ENCODE measurements at regions not wholly inside any gene's neighbourhood (a gene's known extent, or its start where the extent isn't known, plus 50 kb on each side); places are given as distances from the start of the nearest gene placed in this dataset.
"Not testable (repeated sequence)": the region's sequence is repeated elsewhere in the genome, so short reads cannot be mapped to it uniquely, and the experiment has no call there.

DNA sequence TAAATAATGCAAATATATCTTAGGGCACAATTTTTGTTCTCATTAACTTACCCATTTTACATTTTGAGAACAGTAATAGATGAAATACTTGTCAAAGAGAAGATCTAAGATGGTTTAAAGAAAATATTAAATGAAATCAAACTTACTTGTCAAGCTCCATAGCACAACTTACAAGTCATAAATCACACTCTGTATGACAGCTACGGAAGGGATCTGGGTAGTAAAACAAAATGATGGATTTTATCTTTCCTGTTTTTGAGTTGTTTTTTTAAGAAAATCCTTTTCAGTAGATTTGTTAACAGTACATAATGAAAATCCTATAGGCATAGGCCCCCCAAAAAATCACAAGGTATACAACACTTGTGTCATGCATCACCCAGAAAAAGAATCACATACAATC, 84.4 kb upstream of the ANTXRL start:
- DNase-seq (ENCODE audit: low read depth): not testable (repeated sequence)

DNA sequence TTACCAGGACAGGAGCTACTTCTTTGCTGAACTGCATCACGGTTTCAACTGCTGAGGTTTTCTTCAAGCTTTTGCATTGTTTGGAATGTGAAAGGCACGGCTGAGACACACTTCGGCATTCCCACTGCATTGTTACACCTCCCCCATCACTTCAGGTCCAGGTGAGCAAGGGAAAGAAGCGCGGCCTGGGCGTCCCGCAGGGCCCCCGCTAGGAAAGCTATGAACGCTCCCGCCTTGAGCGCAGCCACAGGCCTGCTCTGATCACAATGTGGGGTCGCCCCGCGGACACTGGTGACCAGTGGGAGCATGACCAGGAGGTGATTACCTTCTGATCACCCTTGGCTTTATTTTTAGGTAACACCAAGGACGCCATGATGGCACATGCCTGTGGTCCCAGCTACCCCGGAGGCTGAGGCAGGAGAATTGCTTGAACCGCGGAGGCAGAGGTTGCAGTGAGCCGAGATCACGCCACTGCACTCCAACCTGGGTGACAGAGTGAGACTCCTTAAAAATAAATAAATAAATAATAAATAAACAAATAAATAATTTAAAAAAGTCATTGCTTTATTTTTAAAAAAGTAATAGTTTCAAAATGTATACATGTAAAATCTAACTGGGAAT, 82.2 kb upstream of the ANTXRL start:
- DNase-seq (ENCODE audit: low read depth): not testable (repeated sequence)

DNA sequence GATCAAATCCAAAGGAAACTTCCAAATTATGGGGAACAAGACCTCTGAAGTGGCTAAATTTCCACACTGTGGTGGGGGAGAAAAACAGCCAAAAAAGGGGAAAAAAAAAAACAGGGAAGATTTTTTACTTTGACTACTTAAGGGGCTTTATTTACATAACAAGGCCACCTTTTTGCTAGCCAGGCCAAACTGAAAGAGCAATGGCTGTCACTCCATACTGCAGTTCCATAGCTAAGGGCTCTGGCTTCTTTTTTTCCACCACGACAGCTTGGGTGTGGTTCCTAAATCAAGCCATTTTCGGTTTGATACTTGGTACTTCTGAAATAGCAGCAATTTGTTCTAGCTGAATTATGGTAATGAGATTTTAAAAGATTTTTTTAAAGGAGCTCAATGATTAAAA, 76.4 kb upstream of the ANTXRL start:
- DNase-seq (ENCODE audit: low read depth): not testable (repeated sequence)

DNA sequence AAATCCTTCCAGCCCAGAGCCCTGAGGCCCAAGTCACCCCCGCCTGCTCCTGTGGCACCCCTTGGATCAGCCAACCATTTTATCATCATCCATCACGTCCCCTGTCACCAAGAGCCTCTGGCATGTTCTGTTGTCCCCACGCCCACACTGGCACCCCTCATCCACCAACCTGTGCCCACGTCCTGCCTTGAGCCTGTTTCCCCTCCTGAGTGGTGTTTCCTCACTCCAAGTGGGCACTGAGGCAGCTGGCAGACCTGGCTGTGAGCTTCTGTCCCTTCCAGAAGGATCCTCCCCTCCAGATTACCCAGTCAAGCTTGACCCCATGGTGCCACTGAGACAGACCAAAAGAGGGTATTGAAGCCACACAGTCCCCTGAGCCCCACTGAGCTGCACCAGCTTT, 71.4 kb upstream of the ANTXRL start:
- no peak for DNase-seq (ENCODE audit: low read depth)

DNA sequence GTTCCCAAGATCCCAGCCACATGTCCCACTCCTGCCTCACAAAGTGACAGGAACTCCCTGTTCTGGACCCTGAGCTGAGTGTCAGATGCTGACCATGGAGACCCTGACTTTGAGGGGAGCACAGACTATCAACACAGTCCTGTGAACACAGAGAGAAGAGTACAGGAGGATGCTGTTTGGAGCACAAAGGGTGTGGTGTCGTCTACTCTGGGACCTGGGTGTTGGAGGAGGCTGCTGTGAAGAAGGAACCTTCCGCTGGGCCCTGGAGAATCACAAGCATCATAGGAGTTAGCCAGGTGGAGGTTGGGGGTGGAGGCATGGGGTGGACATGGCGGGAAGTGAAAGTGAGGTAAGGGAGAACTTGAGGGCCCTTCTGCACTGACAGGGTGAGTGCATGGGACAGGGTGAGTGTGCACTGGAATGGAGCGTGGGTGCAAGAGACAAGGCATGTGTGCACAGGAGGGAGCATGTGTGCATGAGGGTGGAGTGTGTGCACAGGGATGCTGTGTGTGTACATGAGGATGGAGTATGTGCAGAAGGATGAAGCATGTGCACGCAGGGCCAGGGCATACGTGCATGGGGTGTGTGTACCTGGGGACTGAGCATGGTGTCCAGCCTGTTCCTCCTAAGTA, 70.7 kb upstream of the ANTXRL start:
- no peak for DNase-seq (ENCODE audit: low read depth)

DNA sequence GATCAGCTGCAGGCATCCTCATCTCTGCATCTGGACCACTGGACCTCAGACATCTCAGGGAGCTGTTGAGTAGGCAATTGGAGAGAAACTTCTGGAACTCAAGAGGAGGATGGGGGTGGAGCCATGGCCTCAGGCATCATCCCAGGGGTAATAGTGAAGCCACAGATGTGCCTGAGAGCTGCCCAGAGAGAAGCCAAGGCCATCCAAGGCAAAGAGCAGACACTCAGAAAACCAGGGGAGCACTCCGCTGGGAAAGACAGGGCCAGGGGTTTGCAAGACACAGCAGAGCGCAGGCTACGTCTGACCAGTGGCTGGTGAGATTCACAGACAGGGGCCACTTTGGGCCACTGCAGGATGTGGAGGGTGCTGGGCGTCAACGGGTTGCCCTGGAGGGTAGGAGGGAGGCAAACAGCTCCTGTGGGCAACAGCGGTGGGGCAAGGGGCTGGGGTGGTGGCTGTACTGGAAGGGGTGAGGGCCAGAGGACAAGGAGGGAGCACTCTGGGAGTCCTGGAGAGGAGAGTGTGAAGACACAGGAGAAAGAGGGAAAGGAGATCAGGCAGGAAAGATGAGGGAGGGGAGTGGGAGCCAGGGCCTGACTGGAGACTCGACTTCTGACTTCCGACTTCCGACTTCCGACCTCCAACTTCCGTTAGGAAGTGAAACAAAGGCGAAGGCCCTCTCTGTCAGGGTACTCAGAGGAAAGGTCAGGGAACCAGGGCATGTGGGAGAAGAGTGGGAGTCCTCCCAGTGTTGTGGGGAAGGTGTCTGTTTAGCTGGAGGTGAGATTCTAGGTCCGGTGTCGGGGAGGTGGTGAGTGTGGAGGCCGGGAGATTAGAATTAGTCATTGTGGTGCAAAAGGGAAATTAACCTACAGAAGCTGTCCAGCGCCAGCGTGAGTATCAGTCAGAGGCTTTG, 69.7 kb upstream of the ANTXRL start:
- DNase-seq (ENCODE audit: low read depth): no peak

DNA sequence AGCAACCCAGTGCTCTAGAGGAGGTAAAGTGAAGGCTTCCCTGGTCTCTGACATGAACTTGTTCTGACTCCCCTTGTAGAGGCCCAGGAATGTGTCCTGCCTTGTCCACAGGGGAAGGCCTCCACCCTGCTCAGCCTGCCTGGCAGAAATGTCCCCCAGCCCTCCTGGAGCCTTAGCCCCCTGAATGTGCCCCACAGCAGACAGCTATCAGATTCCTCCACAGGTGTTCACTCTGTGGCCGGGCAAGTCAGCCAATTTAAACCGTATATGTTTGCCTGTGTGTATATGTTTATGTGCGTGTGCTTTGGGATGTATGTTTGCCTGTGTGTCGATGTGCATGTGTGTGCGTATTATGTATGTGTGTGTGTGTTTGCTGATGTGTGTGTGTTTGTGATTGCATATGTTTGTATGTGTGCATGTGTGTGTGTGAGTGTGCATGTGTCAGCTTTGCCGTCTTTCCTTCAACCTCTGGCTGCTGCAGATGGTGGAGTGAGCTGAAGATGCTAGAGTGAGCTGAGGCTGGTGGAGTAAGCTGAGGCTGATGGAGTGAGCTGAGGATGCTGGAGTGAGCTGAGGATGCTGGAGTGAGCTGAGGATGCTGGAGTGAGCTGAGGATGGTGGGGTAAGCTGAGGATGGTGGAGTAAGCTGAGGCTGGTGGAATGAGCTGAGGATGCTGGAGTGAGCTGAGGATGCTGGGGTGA, 68.9 kb upstream of the ANTXRL start:
- DNase-seq (ENCODE audit: low read depth): no peak

DNA sequence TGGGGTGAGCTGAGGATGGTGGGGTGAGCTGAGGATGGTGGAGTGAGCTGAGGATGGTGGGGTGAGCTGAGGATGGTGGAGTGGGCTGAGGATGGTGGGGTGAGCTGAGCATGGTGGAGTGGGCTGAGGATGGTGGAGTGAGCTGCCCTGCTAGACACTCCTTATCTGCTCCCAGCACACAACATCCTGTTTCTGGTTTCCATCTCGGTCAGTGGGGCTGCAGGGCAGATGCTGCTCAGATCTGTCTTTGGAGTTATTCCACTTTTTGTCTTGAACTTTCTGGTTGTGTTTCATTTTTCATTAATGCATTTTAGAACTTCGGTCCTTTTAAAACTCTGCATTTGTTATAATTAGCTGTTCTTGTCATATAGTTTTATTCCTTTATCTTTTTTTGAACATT, 67.9 kb upstream of the ANTXRL start:
- DNase-seq (ENCODE audit: low read depth): no peak

DNA sequence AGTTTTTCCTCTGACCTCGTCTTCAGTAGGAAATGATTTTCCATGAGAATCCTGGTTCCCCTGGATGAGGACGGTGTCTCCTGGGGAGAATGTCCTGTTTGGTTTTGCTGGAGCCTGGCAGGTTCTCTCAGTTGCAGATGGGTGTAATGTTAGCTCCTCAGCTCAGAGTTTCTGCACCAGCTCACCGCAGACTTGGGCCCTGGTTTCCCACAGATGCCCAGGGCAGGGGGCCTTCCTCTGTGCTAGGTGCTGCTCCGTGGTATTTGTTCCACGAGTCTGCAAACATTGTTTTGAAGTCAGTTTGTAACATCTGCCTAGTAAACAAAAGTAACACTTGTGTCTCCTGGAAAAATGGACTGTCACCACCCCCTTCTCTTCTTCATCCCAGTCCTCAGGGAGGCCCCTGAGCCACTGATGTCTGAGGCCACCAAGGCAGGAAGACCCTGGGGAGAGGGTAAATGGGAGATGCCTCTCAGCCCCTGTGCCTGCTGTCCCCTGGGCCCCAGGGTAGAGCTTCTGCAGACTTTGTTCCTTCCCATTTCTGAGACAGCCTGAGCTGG, 67.3 kb upstream of the ANTXRL start:
- not testable (repeated sequence) for DNase-seq (ENCODE audit: low read depth)

DNA sequence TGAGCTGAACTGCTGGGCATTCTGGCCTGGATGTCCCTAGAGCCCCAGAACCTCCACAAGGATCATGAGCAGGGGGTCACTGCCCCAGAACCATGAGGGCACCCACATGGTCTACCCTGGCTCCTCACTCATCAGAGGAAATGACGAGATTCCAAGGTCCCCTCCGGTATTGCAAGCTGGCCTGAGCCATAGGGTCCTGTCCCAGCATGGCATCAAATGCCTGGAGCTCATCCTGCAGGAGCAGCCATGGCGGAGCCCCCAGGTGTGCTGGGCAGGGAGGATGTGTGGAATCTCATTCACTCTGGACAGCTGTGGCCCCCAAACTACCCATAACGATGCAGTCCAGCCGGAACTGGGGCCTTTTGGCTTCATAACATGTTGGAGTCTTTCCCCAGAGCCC, 66.6 kb upstream of the ANTXRL start:
- no peak for DNase-seq (ENCODE audit: low read depth)

DNA sequence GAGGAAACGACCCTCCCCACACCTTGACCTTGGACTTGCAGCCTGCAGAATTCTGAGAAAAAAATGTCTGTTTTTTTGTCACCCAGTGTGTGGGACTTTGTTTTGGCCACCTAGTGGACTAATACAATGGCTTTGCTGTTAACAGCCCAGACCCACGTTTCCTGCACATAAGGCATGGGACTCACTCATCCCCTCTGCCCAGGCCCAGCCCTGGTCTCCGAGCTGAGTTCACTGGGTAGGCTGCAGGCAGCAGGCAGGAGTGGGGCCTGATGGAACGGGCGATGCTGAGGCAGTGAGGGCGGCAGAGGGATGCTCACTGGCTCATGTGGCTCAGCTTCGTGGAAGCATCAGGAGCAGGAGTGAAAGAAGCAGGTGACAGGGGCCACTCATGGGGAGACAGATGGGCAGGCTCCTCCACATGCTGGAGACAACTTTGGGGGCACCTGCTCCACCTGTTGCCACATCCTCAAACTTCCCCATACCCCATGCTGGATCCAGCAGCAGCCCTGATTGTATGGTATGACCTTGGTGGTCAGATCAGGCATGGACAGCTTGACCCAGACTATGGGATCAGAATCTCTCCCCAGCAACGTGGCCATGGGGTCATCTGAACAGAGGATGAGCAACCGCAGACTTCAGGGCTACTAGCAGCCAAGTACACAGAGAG, 65.8 kb upstream of the ANTXRL start:
- no peak for DNase-seq (ENCODE audit: low read depth)

DNA sequence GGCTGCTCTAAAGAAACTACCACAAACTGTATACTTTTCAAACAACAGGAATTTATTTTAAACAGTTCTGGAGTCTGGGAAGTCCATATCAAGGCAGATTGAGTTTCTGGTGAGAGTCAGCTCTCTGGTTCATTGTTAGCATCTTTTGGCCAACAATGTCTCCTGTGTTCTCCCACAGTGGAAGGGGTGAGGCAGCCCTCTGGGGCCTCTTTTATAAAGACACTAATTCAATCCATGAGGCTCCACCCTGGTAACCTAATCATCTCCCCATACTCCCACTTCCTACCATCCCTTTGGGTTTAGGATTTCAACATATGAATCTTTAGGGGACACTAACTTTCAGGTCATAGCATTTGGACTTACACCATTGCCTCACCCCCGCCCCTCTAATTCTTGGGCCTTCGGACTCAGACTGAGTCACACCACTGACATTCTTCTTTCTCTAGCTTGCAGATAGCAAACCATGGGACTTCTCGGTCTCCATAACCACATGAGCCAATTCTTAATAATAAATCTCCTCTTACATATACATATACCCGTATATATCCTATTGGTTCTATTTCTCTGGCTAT, 64.3 kb upstream of the ANTXRL start:
- no peak for DNase-seq (ENCODE audit: low read depth)

DNA sequence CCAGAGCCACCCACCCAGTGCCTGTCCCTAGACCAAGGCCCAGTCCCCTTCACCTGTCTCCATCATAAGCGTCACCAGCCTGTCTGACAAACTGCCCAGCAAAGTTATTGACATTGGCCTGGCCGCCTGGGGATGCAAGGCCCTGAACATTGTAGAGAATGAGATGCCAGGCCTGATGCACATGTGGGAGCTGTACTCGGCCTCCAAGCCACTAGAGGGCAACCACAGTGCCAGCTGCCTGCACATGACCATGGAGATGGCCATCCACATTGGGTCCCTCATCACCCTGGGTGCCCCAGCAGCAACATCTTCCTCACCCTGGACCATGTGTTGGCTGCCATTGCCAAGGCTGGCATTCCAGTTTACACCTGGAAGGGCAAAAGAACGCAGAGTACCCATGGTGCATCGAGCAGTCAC, 63.7 kb upstream of the ANTXRL start:
- DNase-seq (ENCODE audit: low read depth): no peak

DNA sequence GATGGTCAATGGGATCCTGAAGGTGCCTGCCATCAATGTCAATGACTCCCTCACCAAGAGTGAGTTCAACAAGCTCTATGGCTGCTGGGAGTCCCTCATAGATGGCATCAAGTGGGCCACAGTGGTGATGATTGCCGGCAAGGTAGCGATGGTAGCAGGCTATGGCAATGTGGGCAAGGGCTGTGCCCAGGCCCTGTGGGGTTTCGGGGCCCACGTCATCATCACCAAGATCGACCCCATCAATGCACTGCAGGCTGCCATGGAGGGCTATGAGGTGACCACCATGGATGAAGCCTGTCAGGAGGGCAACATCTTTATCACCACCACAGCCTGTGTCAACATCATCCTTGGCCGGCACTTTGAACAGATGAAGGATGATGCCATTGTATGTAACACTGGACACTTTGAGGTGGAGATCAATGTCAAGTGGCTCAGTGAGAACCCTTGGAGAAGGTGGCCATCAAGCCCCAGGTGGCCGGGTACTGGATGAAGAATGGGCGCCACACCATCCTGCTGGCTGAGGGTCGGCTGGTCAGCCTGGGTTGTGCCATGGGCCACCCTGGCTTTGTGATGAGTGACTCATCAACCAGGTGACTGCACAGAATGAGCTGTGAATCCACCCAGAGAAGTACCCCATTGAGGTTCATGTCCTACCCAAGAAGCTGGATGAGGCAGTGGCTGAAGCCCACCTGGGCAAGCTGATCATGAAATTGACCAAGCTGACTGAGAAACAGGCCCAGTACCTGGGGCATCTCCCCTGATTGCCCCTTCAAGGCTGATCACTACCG, 63.0 kb upstream of the ANTXRL start:
- DNase-seq (ENCODE audit: low read depth): no peak

DNA sequence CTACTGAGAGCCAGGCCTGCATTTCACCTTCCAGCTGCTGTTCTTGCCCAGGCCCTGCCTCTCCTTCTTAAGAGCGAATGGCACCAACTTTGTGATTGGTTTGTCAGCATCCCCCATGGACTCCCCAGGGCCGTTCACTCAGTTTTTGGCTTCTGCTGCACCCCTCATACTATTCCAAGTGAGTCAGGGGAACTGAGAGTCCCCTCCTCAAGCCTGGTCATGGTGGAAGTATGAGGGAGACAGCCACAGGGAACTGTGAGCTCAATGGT, 62.4 kb upstream of the ANTXRL start:
- DNase-seq (ENCODE audit: low read depth): no peak

DNA sequence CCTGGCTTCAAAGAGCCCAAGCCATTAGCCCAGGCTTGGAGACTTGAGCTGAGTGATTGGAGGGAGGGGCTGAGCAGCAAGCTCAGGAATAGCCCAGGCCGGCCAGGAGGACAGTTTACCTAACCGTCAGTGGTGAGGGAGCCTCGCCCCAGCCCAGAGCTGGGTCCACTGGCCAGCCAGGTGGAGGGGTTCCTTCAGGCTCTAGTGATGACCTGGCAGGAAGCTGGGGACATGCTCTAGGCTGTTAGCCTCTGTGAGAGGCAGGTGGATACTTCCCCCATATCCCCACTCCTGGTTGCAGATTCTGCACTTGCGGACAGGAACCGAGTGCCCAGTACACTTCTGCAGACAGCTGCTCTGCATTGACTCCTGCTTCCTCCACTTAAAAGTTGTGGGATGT, 61.2 kb upstream of the ANTXRL start:
- no peak for DNase-seq (ENCODE audit: low read depth)

DNA sequence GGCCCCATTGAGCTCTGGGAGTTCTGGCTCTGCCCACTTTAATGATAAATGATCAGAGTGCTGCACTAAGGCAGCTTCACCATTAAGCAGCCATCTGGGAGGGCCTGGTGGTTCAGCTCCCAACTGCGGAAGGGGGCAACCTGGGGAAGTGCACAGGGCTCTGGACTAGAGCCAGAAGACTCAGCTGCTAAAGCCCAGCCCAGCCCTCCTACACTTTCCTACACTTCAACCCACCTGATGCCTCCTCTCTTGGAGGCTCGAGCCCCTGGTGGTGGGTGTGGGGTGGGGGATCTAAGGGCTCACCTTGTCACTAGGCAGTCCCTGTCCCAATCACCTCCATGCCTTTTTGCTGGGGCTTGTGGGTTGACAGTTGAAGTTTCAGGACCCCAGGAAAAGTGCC, 60.6 kb upstream of the ANTXRL start:
- DNase-seq (ENCODE audit: low read depth): no peak

DNA sequence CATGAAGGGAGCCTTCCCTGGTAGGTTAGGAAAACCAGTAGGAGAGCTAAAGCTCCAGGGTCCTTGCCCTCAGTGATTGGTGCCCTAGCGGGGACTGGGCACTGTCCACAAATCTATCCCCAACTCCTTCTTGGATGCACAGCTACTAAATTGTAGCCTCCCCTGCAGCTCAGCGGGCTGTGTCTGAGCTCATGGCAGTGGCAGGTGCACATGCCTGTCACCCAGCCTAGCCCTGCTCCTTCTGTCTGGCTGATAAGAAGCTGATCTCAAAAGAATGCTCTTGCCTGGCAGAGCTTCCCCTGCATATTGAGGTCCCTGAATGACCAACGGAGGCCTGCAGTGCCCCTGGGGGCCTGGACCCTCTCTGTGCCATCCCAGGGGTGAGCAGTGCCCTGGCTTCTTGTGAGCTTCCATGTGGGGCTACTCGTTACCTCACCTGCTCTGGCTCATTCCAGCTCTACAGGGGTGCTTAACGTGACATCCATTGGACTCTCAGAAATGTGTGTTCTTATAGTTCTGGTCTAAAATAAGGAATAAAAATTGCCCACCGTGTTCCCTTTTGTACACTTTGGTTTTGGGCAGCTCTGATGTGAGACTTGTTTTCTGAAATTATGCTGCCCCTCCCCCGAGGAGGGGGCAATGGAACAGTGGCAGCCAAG, 59.8 kb upstream of the ANTXRL start:
- no peak for DNase-seq (ENCODE audit: low read depth)

DNA sequence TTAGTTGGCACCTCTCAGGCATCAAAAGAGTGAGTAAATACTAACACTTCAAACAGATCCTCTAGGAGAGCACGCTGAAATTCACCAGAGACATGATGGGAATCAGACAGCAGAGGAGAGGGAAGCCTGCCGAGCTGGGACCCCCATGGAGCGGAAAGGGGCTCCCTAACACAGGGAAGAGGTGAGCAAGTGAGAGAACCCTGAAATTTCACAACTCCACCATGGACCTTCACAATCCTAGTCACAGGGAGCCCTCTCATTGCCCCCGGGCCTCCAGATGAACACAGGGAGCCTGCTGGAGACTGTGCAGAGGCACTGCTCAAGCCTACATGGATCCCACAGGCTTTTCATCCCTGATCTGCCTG, 59.2 kb upstream of the ANTXRL start:
- no peak for DNase-seq (ENCODE audit: low read depth)

DNA sequence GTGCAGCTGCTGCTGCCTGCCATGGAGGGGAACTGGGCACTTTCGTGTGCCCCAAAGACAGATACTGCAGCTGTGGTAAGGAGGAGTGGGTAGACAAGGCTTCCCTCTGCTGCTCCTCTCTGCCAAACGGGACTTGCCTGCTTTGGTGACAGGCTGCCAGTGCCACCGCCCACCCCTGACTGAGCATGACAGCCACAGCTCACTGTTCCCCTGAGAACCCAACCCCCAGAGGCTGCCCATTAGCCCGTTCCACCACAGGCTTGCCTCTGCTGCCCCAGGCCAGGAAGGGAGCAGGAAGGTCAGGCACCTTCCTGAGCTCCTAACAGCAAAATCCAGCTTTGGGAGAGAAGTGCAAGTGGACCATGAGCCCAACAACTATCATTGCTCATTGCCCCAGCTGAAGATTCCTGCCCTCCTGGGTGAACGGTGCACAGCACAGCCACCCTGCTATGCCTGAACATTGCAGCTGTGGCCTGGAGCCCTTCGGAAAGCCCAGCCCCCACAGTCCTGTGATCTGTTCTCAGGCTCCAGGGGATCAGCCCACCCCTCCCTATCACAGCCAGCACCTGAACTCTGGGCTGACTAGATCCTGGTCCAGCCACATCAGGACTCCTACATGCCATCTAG, 58.7 kb upstream of the ANTXRL start:
- DNase-seq (ENCODE audit: low read depth): no peak
